MCF 10A (cell line): ENCODE measurements at regions not wholly inside any gene's neighbourhood (a gene's known extent, or its start where the extent isn't known, plus 50 kb on each side); places are given as distances from the start of the nearest gene placed in this dataset.

Experiments used
- BruUV-seq: library from RNA; stranded (reverse); fragments of 400-500 nt; replicated peaks from 2 replicates; lab custom pipeline; 2021; lab: Mats Ljungman, UMichigan
- CTCF ChIA-PET: fragments of 300-600 bp; sonication (Branson Sonifier 250); formaldehyde crosslinking; extraction: SDS; loops from one replicate; lab custom pipeline; 2021; ENCODE audit warnings: antibody characterized with exemption, inconsistent platforms; lab: Yijun Ruan, JAX
- POLR2A ChIA-PET: fragments of 300-600, 350-650 bp; sonication (Branson Sonifier 250); formaldehyde crosslinking; extraction: SDS; loops from one replicate; lab custom pipeline; 2020; ENCODE audit warnings: antibody characterized with exemption, inconsistent platforms; lab: Yijun Ruan, JAX
- DNase-seq: peaks from one replicate; pipeline ENCODE4 v3.0.0-alpha.2; 2018; ENCODE audit not compliant: unreplicated experiment
- H3K27ac Mint-ChIP-seq: one replicate; pipeline ENCODE4 v1.8.0; 2022; ENCODE audit warnings: mild to moderate bottlenecking, low read depth, mixed read lengths; ENCODE audit not compliant: unreplicated experiment
- H3K27me3 Mint-ChIP-seq: one replicate; pipeline ENCODE4 v1.8.0; 2022; ENCODE audit warnings: mixed read lengths; ENCODE audit not compliant: insufficient read depth, unreplicated experiment
- H3K36me3 Mint-ChIP-seq: one replicate; pipeline ENCODE4 v1.8.0; 2022; ENCODE audit warnings: mild to moderate bottlenecking, moderate library complexity, mixed read lengths; ENCODE audit not compliant: insufficient read depth, unreplicated experiment
- H3K4me1 Mint-ChIP-seq: one replicate; pipeline ENCODE4 v1.8.0; 2022; ENCODE audit warnings: mixed read lengths; ENCODE audit not compliant: insufficient read depth, unreplicated experiment
- H3K4me3 Mint-ChIP-seq: one replicate; pipeline ENCODE4 v1.8.0; 2022; ENCODE audit warnings: mild to moderate bottlenecking, moderate library complexity, mixed read lengths; ENCODE audit not compliant: unreplicated experiment
- H3K9me3 Mint-ChIP-seq: one replicate; pipeline ENCODE4 v1.8.0; 2022; ENCODE audit warnings: mixed read lengths; ENCODE audit not compliant: unreplicated experiment
- CTCF ChIP-seq: fragments of 200-600 bp; IDR thresholded peaks from one replicate; pipeline ENCODE4 v1.8.0; 2022; ENCODE audit warnings: antibody characterized with exemption, mild to moderate bottlenecking; ENCODE audit not compliant: unreplicated experiment
- intact Hi-C: fragments of 100-400 bp; cut with micrococcal nuclease; formaldehyde crosslinking; loops from 2 replicates; pipeline ENCODE4 v1.14.1; 2022

GRCh38 chr3:164479406-164479805 is 598.9 kb downstream of the SI start:
- Mint-ChIP-seq H3K4me1 (no peaks in the 10 kb centered on the region), H3K27ac (no peak overlapping the region), H3K9me3 (no peaks in the 10 kb centered on the region), H3K4me3 (no peak overlapping the region), H3K27me3 (peaks cover 50% of the 10 kb centered on the region), H3K36me3 (no peaks in the 10 kb centered on the region)
- ChIA-PET POLR2A (no interaction called here), CTCF (no interaction called here)
- intact Hi-C loops: no loop called here
- DNase-seq: no peak
- no peak for TF ChIP-seq CTCF
- BruUV-seq: no TSS peak

- ChIA-PET CTCF (no interaction called here), POLR2A (no interaction called here)
- BruUV-seq: no TSS peak
- no peak for DNase-seq
- Mint-ChIP-seq H3K36me3 (no peaks in the 10 kb centered on the region), H3K4me1 (no peaks in the 10 kb centered on the region), H3K9me3 (no peaks in the 10 kb centered on the region), H3K27ac (no peak overlapping the region), H3K4me3 (no peak overlapping the region), H3K27me3 (peaks cover 41% of the 10 kb centered on the region)
- intact Hi-C loops: no loop called here
- no peak for TF ChIP-seq CTCF
These were observed 600.0 kb downstream of the SI start for GRCh38 chr3:164478323-164478722.

GRCh38 chr3:164477403-164477802 is 600.9 kb downstream of the SI start:
- Mint-ChIP-seq H3K9me3 (no peaks in the 10 kb centered on the region), H3K4me1 (no peaks in the 10 kb centered on the region), H3K27me3 (peaks cover 40% of the 10 kb centered on the region), H3K36me3 (no peaks in the 10 kb centered on the region), H3K4me3 (no peak overlapping the region), H3K27ac (no peak overlapping the region)
- intact Hi-C loops: no loop called here
- POLR2A ChIA-PET: no interaction called here
- BruUV-seq: no TSS peak
- no peak for TF ChIP-seq CTCF
- CTCF ChIA-PET: no interaction called here
- DNase-seq: no peak

GRCh38 chr3:164476631-164477030 is 601.7 kb downstream of the SI start:
- intact Hi-C loops: no loop called here
- no peaks in the 10 kb centered on the region for H3K4me1 Mint-ChIP-seq
- no peak overlapping the region for H3K4me3 Mint-ChIP-seq
- no TSS peak for BruUV-seq
- no peak for TF ChIP-seq CTCF
- no peaks in the 10 kb centered on the region for H3K9me3 Mint-ChIP-seq
- no peak for DNase-seq
- H3K27me3 Mint-ChIP-seq: peaks cover 43% of the 10 kb centered on the region
- CTCF ChIA-PET: no interaction called here
- POLR2A ChIA-PET: no interaction called here
- no peak overlapping the region for H3K27ac Mint-ChIP-seq
- H3K36me3 Mint-ChIP-seq: no peaks in the 10 kb centered on the region
